Cardiac muscle cell (in vitro differentiated cells and primary cell): ENCODE measurements at regions not wholly inside any gene's neighbourhood (a gene's known extent, or its start where the extent isn't known, plus 50 kb on each side); places are given as distances from the start of the nearest gene placed in this dataset.
"Not testable (repeated sequence)": the region's sequence is repeated elsewhere in the genome, so short reads cannot be mapped to it uniquely, and the experiment has no call there.

ENCODE experiments used
- DNase-seq, 2 donors: peaks; one replicate each; pipeline versions ENCODE4 v3.0.0 to v3.0.0-alpha.2; 2010 to 2017; ENCODE audit warnings: low read depth in 1 of 2, low spot score in 1 of 2
- H3K27ac ChIP-seq: fragments of 200-600 bp; sonication (generic); 2 replicates; pipeline ENCODE4 v1.5.1; 2016
- H3K27me3 ChIP-seq: fragments of 200-600 bp; sonication (generic); 2 replicates; pipeline ENCODE4 v1.6.0; 2016; ENCODE audit warnings: control low read depth
- H3K36me3 ChIP-seq: fragments of 200-600 bp; sonication (generic); 2 replicates; pipeline ENCODE4 v1.5.1; 2016; ENCODE audit warnings: control low read depth
- H3K4me1 ChIP-seq: fragments of 200-600 bp; sonication (generic); 2 replicates; pipeline ENCODE4 v1.8.1; 2017; ENCODE audit warnings: low read depth, mild to moderate bottlenecking, mixed run types
- H3K4me3 ChIP-seq: fragments of 200-600 bp; sonication (generic); 2 replicates; pipeline ENCODE4 v1.5.1; 2016; ENCODE audit warnings: mild to moderate bottlenecking
- H3K9me3 ChIP-seq: fragments of 200-600 bp; sonication (generic); 2 replicates; pipeline ENCODE4 v1.5.1; 2017; ENCODE audit warnings: low read depth, mild to moderate bottlenecking, control low read depth
- CTCF ChIP-seq: IDR thresholded peaks from 2 replicates; pipeline ENCODE4 v1.5.1; 2012; ENCODE audit warnings: low read depth, mild to moderate bottlenecking, low read length

DNA sequence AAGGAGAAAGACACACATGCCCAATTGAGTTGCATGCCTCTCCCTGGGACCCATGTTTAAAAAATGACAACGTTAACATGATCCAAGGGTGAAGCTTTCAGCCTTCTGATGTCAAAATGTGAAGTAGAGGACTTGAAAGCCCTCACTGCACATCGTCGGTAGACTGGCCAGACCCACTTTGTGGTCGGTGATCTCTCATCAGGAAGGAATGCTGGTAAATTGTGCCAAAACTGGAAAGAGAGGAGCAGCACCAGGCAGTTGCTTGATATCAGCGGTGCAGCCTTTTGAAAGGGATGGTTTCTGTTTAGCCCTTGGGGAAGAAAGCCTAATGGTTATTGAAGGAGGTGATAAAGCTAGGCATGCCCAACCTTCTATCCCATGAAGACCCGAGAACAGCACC, 125.3 kb upstream of the MARCHF11 start:
- no peaks in the 10 kb centered on the region for H3K27me3 ChIP-seq
- H3K4me3 ChIP-seq, result no peak overlapping the region
- no peak overlapping the region for H3K27ac ChIP-seq
- no peaks in the 10 kb centered on the region for H3K36me3 ChIP-seq
- no peak for DNase-seq
- H3K9me3 ChIP-seq, result no peaks in the 10 kb centered on the region
- no peak for TF ChIP-seq CTCF
- H3K4me1 ChIP-seq, result no peaks in the 10 kb centered on the region

DNA sequence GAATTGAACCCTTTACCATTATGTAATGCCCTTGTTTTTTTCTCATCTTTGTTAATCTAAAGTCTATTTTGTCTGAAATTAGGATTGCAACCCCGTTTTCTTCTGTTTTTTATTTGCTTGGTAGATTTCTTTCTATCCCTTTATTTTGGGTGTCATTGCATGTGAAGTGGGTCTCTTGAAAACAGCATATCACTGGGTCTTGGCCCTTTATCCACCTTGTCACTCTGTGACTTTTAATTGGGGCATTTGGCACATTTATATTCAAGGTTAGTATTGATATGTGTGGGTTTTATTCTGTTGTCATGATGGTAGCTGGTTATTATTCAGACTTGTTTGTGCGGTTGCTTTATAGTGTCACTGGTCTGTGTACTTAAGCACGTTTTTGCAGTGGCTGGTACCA, 117.4 kb upstream of the MARCHF11 start:
- Histone ChIP-seq H3K4me3 (no peak overlapping the region), H3K27ac (no peak overlapping the region), H3K27me3 (no peaks in the 10 kb centered on the region), H3K4me1 (peaks cover 5% of the 10 kb centered on the region), H3K36me3 (no peaks in the 10 kb centered on the region), H3K9me3 (no peaks in the 10 kb centered on the region)
- no peak for TF ChIP-seq CTCF
- DNase-seq, result no peak

DNA sequence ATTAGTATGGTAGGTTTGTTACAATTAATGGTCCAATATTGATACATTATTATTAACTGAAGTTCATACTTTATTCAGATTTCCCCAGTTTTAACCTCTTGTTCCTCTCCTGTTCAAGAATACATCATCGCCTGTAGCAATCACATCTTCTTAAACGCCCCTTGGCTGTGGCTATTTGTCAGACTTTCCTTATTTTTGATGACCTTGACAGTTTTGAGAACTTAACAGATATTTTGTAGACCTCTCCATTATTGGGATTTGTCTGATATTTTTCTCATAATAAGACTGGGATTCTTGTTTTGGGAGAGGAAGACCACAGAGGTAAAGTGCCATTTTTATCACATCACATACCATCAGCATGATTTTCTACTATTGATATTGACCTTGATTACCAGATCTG, 112.3 kb upstream of the MARCHF11 start:
- Histone ChIP-seq H3K4me1 (peaks cover 20% of the 10 kb centered on the region), H3K4me3 (no peak overlapping the region), H3K27me3 (no peaks in the 10 kb centered on the region), H3K36me3 (no peaks in the 10 kb centered on the region), H3K27ac (no peak overlapping the region), H3K9me3 (no peaks in the 10 kb centered on the region)
- TF ChIP-seq CTCF, result no peak
- DNase-seq, result no peak

- Histone ChIP-seq H3K4me3 (no peak overlapping the region), H3K27ac (no peak overlapping the region), H3K36me3 (no peaks in the 10 kb centered on the region), H3K27me3 (no peaks in the 10 kb centered on the region), H3K9me3 (no peaks in the 10 kb centered on the region), H3K4me1 (peaks cover 20% of the 10 kb centered on the region)
- TF ChIP-seq CTCF, result no peak
- no peak for DNase-seq
Observed at GRCh38 chr5:16291474-16291873, 111.9 kb upstream of the MARCHF11 start.

DNA sequence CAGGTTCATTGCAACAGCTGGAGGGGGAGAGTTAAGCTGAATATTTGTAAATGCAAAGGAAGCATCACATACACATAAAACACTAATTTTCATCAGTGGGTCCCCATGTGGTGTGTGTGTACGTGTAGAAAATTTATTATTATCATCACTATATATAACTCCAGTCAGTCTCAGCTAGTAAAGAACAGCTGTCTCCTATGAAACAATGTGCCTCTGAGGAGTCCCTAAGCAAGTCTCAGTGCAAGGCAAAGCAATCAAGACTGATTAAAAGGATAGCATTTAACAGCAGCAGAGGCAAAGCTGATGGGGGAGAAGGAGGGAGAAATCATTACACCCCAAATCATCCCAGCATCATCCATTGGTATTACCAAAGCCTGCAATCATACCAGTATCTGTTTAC, 104.2 kb upstream of the MARCHF11 start:
- H3K27me3 ChIP-seq, result no peaks in the 10 kb centered on the region

GRCh38 chr5:16276859-16277258, 97.3 kb upstream of the MARCHF11 start:
- not testable (repeated sequence) for H3K4me3 ChIP-seq, H3K9me3 ChIP-seq, H3K27ac ChIP-seq, H3K36me3 ChIP-seq, H3K27me3 ChIP-seq, H3K4me1 ChIP-seq, DNase-seq

More for the DNA sequence above, 104.2 kb upstream of the MARCHF11 start:
- no peak for DNase-seq
- no peak overlapping the region for H3K27ac ChIP-seq
- H3K4me1 ChIP-seq, result peaks cover 14% of the 10 kb centered on the region
- H3K4me3 ChIP-seq, result no peak overlapping the region
- no peak for TF ChIP-seq CTCF
- no peaks in the 10 kb centered on the region for H3K36me3 ChIP-seq
- H3K9me3 ChIP-seq, result no peaks in the 10 kb centered on the region
